GM23338 (cell line): ENCODE measurements at regions not wholly inside any gene's neighbourhood (a gene's known extent, or its start where the extent isn't known, plus 50 kb on each side); places are given as distances from the start of the nearest gene placed in this dataset.
"Not testable (repeated sequence)": the region's sequence is repeated elsewhere in the genome, so short reads cannot be mapped to it uniquely, and the experiment has no call there.

ENCODE experiments used
- ATAC-seq: fragments of 200-7000 bp; cut with Tn5 transposase; 3 replicates; pipeline ENCODE4 v1.9.1; 2020
- DNase-seq: peaks from one replicate; pipeline ENCODE4 v3.0.0-alpha.2; 2015; ENCODE audit warnings: low spot score
- H2AFZ ChIP-seq: fragments of 200-600 bp; sonication (generic); 2 replicates; pipeline ENCODE4 v1.8.0; 2016; ENCODE audit warnings: antibody characterized with exemption, mild to moderate bottlenecking, moderate library complexity
- H3F3A ChIP-seq: fragments of 200-600 bp; sonication (generic); replicated peaks from 2 replicates; pipeline ENCODE4 v1.8.0; 2017; ENCODE audit warnings: antibody characterized with exemption, mixed run types, low read depth
- H3K27ac ChIP-seq: fragments of 200-600 bp; sonication (generic); 2 replicates; pipeline ENCODE4 v1.6.1; 2016; ENCODE audit warnings: low read depth
- H3K27me3 ChIP-seq: fragments of 200-600 bp; sonication (generic); 2 replicates; pipeline ENCODE4 v1.8.0; 2016; ENCODE audit warnings: mild to moderate bottlenecking, mixed run types, moderate library complexity; ENCODE audit not compliant: insufficient read depth
- H3K36me3 ChIP-seq: fragments of 200-600 bp; sonication (generic); 2 replicates; pipeline ENCODE4 v1.8.0; 2016; ENCODE audit warnings: mild to moderate bottlenecking; ENCODE audit not compliant: insufficient read depth
- H3K4me1 ChIP-seq: fragments of 200-600 bp; sonication (generic); 2 replicates; pipeline ENCODE4 v1.8.0; 2016; ENCODE audit warnings: mild to moderate bottlenecking, moderate library complexity; ENCODE audit not compliant: insufficient read depth
- H3K4me2 ChIP-seq: fragments of 200-600 bp; sonication (generic); 2 replicates; pipeline ENCODE4 v1.7.1; 2017; ENCODE audit warnings: mixed run types
- H3K4me3 ChIP-seq: fragments of 200-600 bp; sonication (generic); 2 replicates; pipeline ENCODE4 v1.6.1; 2016; ENCODE audit warnings: mixed run types
- H3K79me2 ChIP-seq: fragments of 200-600 bp; sonication (generic); replicated peaks from 2 replicates; pipeline ENCODE4 v1.8.0; 2017; ENCODE audit warnings: mild to moderate bottlenecking; ENCODE audit not compliant: insufficient read depth
- H3K9me2 ChIP-seq: fragments of 200-600 bp; sonication (generic); 2 replicates; pipeline ENCODE4 v1.8.0; 2017; ENCODE audit not compliant: insufficient read depth
- H4K20me1 ChIP-seq: fragments of 200-600 bp; sonication (generic); replicated peaks from 2 replicates; pipeline ENCODE4 v1.8.0; 2017; ENCODE audit warnings: mild to moderate bottlenecking; ENCODE audit not compliant: insufficient read depth
- H3K27ac Mint-ChIP-seq: 2 replicates; pipeline ENCODE4 v1.8.0; 2020; ENCODE audit warnings: inconsistent platforms, mild to moderate bottlenecking, moderate library complexity, mixed read lengths
- H3K27me3 Mint-ChIP-seq: 3 replicates; pipeline ENCODE4 v1.8.0; 2022; ENCODE audit warnings: low read depth, mild to moderate bottlenecking, moderate library complexity, mixed read lengths, inconsistent platforms; ENCODE audit not compliant: insufficient read depth, poor library complexity
- H3K36me3 Mint-ChIP-seq: 3 replicates; pipeline ENCODE4 v1.8.0; 2021; ENCODE audit warnings: low read depth, mild to moderate bottlenecking, inconsistent platforms, moderate library complexity, mixed read lengths
- H3K4me1 Mint-ChIP-seq: 3 replicates; pipeline ENCODE4 v1.8.0; 2020; ENCODE audit warnings: mild to moderate bottlenecking, inconsistent platforms, mixed read lengths
- H3K4me3 Mint-ChIP-seq: 3 replicates; pipeline ENCODE4 v1.8.0; 2021; ENCODE audit warnings: moderate library complexity, mild to moderate bottlenecking, inconsistent platforms, mixed read lengths
- H3K9me3 Mint-ChIP-seq: 3 replicates; pipeline ENCODE4 v1.8.0; 2020; ENCODE audit warnings: moderate library complexity, mild to moderate bottlenecking, inconsistent platforms, mixed read lengths
- CREB1 ChIP-seq: fragments of 250-450 bp; sonication (Bioruptor Pico); IDR thresholded peaks from 2 replicates; pipeline ENCODE4 v1.5.0; 2020; ENCODE audit warnings: low read depth, mild to moderate bottlenecking, moderate library complexity
- CTCF ChIP-seq, 2 experiments: fragments of 200-600 bp in 1 of 2; sonication (generic) in 1 of 2; conservative IDR thresholded peaks; 2 replicates each; pipeline versions ENCODE4 v1.5.1 to v1.6.1; 2016 to 2017; ENCODE audit warnings: antibody characterized with exemption in 2 of 2, low read depth in 2 of 2, mild to moderate bottlenecking in 2 of 2, moderate library complexity in 1 of 2
- EZH2 ChIP-seq: fragments of 200-600 bp; sonication (generic); IDR thresholded peaks from one replicate; pipeline ENCODE4 v1.8.0; 2017; ENCODE audit warnings: antibody characterized with exemption, mild to moderate bottlenecking, low read depth; ENCODE audit not compliant: unreplicated experiment
- EZH2phosphoT487 ChIP-seq: fragments of 200-600 bp; sonication (generic); IDR thresholded peaks from one replicate; pipeline ENCODE4 v1.8.1; 2018; ENCODE audit warnings: antibody characterized with exemption; ENCODE audit not compliant: unreplicated experiment
- JUNB ChIP-seq: IDR thresholded peaks from one replicate; pipeline ENCODE4 v1.6.1; 2016; ENCODE audit warnings: antibody characterized with exemption; ENCODE audit not compliant: unreplicated experiment
- POLR2AphosphoS5 ChIP-seq: IDR thresholded peaks from 2 replicates; pipeline ENCODE4 v1.6.1; 2016; ENCODE audit warnings: antibody characterized with exemption, low read depth
- REST ChIP-seq: IDR thresholded peaks from one replicate; pipeline ENCODE4 v1.6.1; 2018; ENCODE audit warnings: antibody characterized with exemption; ENCODE audit not compliant: unreplicated experiment
- STAT1 ChIP-seq: IDR thresholded peaks from one replicate; pipeline ENCODE4 v1.6.1; 2016; ENCODE audit warnings: antibody characterized with exemption; ENCODE audit not compliant: unreplicated experiment
- ZNF114 ChIP-seq: fragments of 250-450 bp; sonication (Bioruptor Pico); IDR thresholded peaks from 2 replicates; pipeline ENCODE4 v1.5.0; 2020; ENCODE audit warnings: mild to moderate bottlenecking, moderate library complexity
- ZNF331 ChIP-seq: fragments of 250-450 bp; sonication (Bioruptor Pico); IDR thresholded peaks from 2 replicates; pipeline ENCODE4 v1.5.0; 2020; ENCODE audit warnings: low read depth, mild to moderate bottlenecking, moderate library complexity
- ZNF462 ChIP-seq: fragments of 250-450 bp; sonication (Bioruptor Pico); IDR thresholded peaks from 2 replicates; pipeline ENCODE4 v1.5.0; 2020; ENCODE audit warnings: mild to moderate bottlenecking, moderate library complexity

GRCh38 chr17:77089949-77090348 lies 50.8 kb upstream of the SEC14L1 start:
- H2AFZ ChIP-seq, H3K4me2 ChIP-seq, DNase-seq, H3K36me3 ChIP-seq, ATAC-seq, H3K9me3 Mint-ChIP-seq, H4K20me1 ChIP-seq, H3K4me3 ChIP-seq, H3K9me2 ChIP-seq, H3K27ac ChIP-seq, H3F3A ChIP-seq, H3K27me3 ChIP-seq: not testable (repeated sequence)
- H3K4me3 Mint-ChIP-seq = peak overlapping the region; percentile 94
- peaks cover 14% of the 10 kb centered on the region for H3K27me3 Mint-ChIP-seq
- peaks cover 18% of the 10 kb centered on the region for H3K4me1 Mint-ChIP-seq
- Histone ChIP-seq H3K4me1 (peaks cover 14% of the 10 kb centered on the region), H3K79me2 (peaks cover 15% of the 10 kb centered on the region)
- H3K36me3 Mint-ChIP-seq = peaks cover 65% of the 10 kb centered on the region
- H3K27ac Mint-ChIP-seq = peak overlapping the region; percentile 99

GRCh38 chr17:77090476-77090875 lies 50.3 kb upstream of the SEC14L1 start:
- Histone ChIP-seq H4K20me1 (no peaks in the 10 kb centered on the region; the same call in 1 of the 2 replicates), H3K4me3 (no peak overlapping the region), H3K36me3 (peaks cover 5% of the 10 kb centered on the region; the same call in 1 of the 2 replicates), H3K79me2 (peaks cover 15% of the 10 kb centered on the region), H2AFZ (no peak overlapping the region), H3F3A (peaks cover 6% of the 10 kb centered on the region), H3K9me2 (0 out of 2 replicates have a peak, but pooled peaks cover 9% of the 10 kb centered on the region), H3K4me1 (peaks cover 14% of the 10 kb centered on the region), H3K4me2 (no peak overlapping the region), H3K27ac (no peak overlapping the region), H3K27me3 (no peaks in the 10 kb centered on the region)
- Mint-ChIP-seq H3K27me3 (peaks cover 14% of the 10 kb centered on the region), H3K36me3 (peaks cover 70% of the 10 kb centered on the region), H3K4me3 (peak overlapping the region; percentile 94), H3K9me3 (no peaks in the 10 kb centered on the region; the same call in 2 of the 3 replicates), H3K4me1 (peaks cover 18% of the 10 kb centered on the region), H3K27ac (no peak overlapping the region)
- DNase-seq = no peak
- ATAC-seq = no peak
- TF ChIP-seq POLR2AphosphoS5 (no peak), CTCF (conservative IDR thresholded peaks at IDR 0.05; ENCODE audit: low read depth in 2 of 2) (no peak), EZH2phosphoT487 (no peak), STAT1 (no peak), CREB1 (CRISPR knock-in tag) (no peak), EZH2 (no peak), ZNF114 (no peak), REST (no peak), ZNF462 (CRISPR knock-in tag) (no peak), JUNB (no peak), ZNF331 (no peak)
